RWPE2 (cell line): ENCODE measurements at regions not wholly inside any gene's neighbourhood (a gene's known extent, or its start where the extent isn't known, plus 50 kb on each side); places are given as distances from the start of the nearest gene placed in this dataset.

Source experiments
- ATAC-seq: fragments of 200-7000 bp; cut with Tn5 transposase; 3 replicates; pipeline ENCODE4 v1.9.1; 2021; ENCODE audit warnings: low read depth
- DNase-seq: peaks from one replicate; pipeline ENCODE4 v3.0.0-alpha.2; 2020; ENCODE audit warnings: low spot score
- H3K27ac ChIP-seq: fragments of 450-650 bp; 2 replicates; pipeline ENCODE4 v1.5.1; 2017; ENCODE audit warnings: mild to moderate bottlenecking; ENCODE audit not compliant: poor library complexity, severe bottlenecking
- H3K27me3 ChIP-seq: fragments of 250-450 bp; sonication (Bioruptor Pico); 2 replicates; pipeline ENCODE4 v1.5.1; 2021; ENCODE audit warnings: mild to moderate bottlenecking, moderate library complexity; ENCODE audit not compliant: insufficient read depth, poor library complexity, severe bottlenecking
- H3K36me3 ChIP-seq: fragments of 250-450 bp; sonication (Bioruptor Pico); 2 replicates; pipeline ENCODE4 v1.5.1; 2020; ENCODE audit warnings: low read depth, mild to moderate bottlenecking, moderate library complexity
- H3K4me1 ChIP-seq: fragments of 250-450 bp; sonication (Bioruptor Pico); 2 replicates; pipeline ENCODE4 v1.5.1; 2021; ENCODE audit warnings: mild to moderate bottlenecking, moderate library complexity; ENCODE audit not compliant: insufficient read depth, poor library complexity, severe bottlenecking
- H3K4me3 ChIP-seq: fragments of 250-450 bp; sonication (Bioruptor Pico); 2 replicates; pipeline ENCODE4 v1.5.1; 2021; ENCODE audit warnings: mild to moderate bottlenecking, moderate library complexity; ENCODE audit not compliant: severe bottlenecking
- H3K9me3 ChIP-seq: fragments of 250-450 bp; sonication (Bioruptor Pico); 2 replicates; pipeline ENCODE4 v1.5.1; 2021; ENCODE audit warnings: mild to moderate bottlenecking, moderate library complexity; ENCODE audit not compliant: severe bottlenecking
- TF ChIP-seq, protein P1 (sequence below): fragments of 450-650 bp; IDR thresholded peaks from one replicate; pipeline ENCODE4 v1.5.1; 2017; ENCODE audit warnings: mild to moderate bottlenecking, moderate library complexity; ENCODE audit not compliant: poor library complexity, severe bottlenecking

DNA sequence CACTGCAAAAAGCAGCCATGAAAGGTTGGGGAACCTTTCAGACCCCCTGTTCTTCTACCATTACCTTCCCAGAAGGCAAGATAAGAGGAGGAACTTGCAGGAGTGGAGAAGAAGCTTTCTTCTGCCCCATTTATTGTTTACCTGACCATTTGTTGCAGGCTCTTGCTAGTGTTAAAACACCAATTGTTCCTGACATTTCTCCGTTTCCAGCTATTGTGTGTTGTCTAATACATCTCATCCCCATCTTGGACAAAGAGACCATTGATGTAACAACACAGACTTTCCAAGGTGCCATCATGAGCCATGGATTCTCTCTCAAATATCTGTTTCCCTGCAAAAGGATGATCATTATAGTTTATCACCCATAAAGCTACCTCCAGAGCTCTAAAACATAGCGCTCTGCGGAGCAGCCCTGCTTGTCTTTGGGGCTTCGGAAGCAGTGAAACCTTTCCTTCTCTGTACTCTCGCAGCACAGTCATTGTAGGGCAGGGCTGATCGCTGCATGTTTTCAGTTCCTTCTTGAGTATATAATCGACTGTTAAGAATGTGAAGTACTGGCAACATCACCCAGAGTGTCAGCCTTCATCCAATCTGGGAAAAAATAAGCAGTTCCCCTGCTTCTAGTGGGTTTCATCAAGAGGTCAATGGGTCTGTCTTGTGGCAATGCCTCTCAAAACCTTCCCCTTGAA lies 680.0 kb downstream of the SEMA5A start:
- ATAC-seq (no peak), DNase-seq (no peak)
- H3K4me3 ChIP-seq, result no peak overlapping the region
- TF ChIP-seq, protein P1, sequence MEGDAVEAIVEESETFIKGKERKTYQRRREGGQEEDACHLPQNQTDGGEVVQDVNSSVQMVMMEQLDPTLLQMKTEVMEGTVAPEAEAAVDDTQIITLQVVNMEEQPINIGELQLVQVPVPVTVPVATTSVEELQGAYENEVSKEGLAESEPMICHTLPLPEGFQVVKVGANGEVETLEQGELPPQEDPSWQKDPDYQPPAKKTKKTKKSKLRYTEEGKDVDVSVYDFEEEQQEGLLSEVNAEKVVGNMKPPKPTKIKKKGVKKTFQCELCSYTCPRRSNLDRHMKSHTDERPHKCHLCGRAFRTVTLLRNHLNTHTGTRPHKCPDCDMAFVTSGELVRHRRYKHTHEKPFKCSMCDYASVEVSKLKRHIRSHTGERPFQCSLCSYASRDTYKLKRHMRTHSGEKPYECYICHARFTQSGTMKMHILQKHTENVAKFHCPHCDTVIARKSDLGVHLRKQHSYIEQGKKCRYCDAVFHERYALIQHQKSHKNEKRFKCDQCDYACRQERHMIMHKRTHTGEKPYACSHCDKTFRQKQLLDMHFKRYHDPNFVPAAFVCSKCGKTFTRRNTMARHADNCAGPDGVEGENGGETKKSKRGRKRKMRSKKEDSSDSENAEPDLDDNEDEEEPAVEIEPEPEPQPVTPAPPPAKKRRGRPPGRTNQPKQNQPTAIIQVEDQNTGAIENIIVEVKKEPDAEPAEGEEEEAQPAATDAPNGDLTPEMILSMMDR, result no peak
- no peaks in the 10 kb centered on the region for H3K27me3 ChIP-seq
- no peaks in the 10 kb centered on the region for H3K4me1 ChIP-seq
- no peaks in the 10 kb centered on the region for H3K36me3 ChIP-seq
- H3K9me3 ChIP-seq, result no peaks in the 10 kb centered on the region
- no peak overlapping the region for H3K27ac ChIP-seq

DNA sequence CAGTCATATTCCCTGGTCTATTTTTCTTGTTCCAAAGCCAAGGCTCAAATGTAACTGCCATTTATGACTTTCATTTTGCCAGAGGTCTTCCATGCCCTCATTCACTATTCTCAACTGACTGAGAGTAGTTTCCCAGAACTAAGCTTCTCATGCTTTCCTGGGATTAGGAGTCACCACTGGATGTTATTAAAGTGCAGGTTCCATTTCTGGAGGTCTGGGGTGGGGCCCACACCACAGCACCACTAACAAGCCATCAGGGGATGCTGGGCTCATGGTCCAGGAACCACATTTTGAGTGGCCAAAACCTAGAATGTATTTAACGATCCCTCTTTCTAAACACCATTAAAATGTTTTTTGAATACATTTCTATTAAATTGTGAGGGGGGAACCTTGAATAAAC lies 677.6 kb downstream of the SEMA5A start:
- Histone ChIP-seq H3K4me3 (no peak overlapping the region), H3K36me3 (no peaks in the 10 kb centered on the region), H3K27ac (no peak overlapping the region), H3K9me3 (no peaks in the 10 kb centered on the region), H3K4me1 (no peaks in the 10 kb centered on the region), H3K27me3 (no peaks in the 10 kb centered on the region)
- TF ChIP-seq, protein P1, result no peak
- no peak for ATAC-seq
- DNase-seq, result no peak

DNA sequence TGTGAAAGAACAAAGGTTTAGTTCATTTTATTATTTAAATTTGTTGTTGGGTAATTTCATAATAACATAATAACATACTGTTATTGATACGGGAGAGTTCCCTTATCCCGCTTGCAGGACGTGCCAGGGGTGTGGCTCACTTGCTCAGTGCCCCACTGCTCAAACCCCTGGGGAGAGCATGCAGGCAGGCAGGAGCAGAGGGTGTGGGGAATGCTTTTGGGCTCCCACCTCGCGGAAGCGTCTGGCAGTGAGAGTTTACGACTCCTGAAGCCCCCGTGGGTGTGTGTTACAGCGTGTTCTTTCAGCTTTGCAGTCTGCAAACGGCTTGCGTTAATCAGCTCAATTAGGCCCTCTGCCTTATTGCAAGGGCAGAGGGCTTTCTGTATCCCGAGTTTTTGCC lies 675.9 kb downstream of the SEMA5A start:
- H3K36me3 ChIP-seq, result no peaks in the 10 kb centered on the region
- no peaks in the 10 kb centered on the region for H3K9me3 ChIP-seq
- no peaks in the 10 kb centered on the region for H3K27me3 ChIP-seq
- no peaks in the 10 kb centered on the region for H3K4me1 ChIP-seq
- no peak overlapping the region for H3K4me3 ChIP-seq
- H3K27ac ChIP-seq, result no peak overlapping the region
- no peak for ATAC-seq
- DNase-seq, result no peak
- TF ChIP-seq, protein P1, result no peak

DNA sequence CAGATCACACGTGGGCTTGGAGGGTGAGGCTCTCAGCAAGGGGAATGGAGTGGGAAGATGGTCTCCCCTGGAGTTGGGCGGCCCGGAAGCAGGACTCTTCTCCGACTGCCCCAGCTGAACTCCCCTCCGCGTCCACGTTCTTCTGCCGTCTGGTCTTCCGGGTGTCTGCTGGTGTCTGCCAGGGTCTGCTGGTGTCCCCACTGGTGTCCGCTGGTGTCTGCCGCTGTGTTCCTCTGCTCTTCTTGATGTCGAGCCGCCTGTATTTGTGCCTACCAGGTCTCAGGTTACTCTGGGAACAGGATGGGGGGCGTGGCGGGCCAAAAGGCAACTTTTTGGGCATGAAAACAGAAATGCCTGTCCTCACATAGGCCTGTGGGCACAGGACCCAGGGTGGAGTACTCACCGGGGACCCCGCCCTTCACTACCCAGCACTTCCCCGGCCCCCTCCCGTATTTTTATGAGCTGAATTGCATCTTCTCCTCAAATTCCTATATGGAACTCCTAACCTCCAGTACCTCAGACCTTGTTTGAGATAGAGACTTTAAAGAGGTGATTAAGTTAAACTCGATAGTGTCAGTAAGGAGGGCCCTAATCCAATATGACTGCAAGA lies 675.4 kb downstream of the SEMA5A start:
- no peak overlapping the region for H3K27ac ChIP-seq
- ATAC-seq (no peak), DNase-seq (no peak)
- H3K27me3 ChIP-seq, result no peaks in the 10 kb centered on the region
- no peaks in the 10 kb centered on the region for H3K4me1 ChIP-seq
- no peaks in the 10 kb centered on the region for H3K36me3 ChIP-seq
- H3K9me3 ChIP-seq, result no peaks in the 10 kb centered on the region
- TF ChIP-seq, protein P1, result no peak
- no peak overlapping the region for H3K4me3 ChIP-seq

DNA sequence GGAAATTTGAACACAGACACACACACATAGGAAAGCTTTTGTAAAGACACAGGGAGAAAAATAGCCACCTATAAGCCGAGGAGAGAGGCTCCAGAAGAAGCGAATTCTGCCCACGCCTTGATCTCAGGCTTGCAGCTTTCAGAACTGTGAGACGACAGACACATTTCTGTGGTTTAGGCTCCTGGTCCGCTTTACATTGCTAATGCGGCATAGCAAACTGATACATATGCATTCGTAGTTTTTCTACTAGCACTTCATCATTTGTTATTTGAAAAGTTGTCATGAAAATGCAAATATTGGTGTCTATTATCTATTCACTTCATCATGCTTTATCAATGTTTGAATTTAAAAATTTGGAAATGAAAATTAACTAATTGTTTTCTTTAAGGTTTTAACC lies 674.9 kb downstream of the SEMA5A start:
- H3K4me3 ChIP-seq, result no peak overlapping the region
- ATAC-seq, result no peak
- H3K36me3 ChIP-seq, result no peaks in the 10 kb centered on the region
- H3K4me1 ChIP-seq, result no peaks in the 10 kb centered on the region
- no peak overlapping the region for H3K27ac ChIP-seq
- DNase-seq, result no peak
- H3K27me3 ChIP-seq, result no peaks in the 10 kb centered on the region
- no peaks in the 10 kb centered on the region for H3K9me3 ChIP-seq
- TF ChIP-seq, protein P1, result no peak
